ENCODE measurements at regions not wholly inside any gene's neighbourhood (a gene's known extent, or its start where the extent isn't known, plus 50 kb on each side); places are given as distances from the start of the nearest gene placed in this dataset.

DNA sequence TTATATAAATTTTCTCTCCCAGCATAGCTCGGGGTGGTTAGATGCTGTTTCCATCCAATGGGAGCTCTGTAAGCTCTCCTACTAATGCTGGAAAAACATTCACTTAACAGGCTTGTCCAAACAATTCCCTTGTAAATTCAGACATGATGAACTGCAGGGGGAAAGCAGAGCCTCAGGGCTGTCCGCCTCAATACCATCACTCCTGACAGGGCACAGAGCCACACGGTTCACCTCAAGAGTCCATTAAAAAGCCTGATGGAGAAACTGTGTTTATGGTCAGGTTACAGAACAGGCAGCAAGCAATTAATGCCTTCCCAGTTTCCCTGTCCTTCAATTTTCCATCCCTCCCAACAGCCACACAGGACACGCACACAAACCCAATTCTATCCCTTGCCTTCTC is 171.0 kb downstream of the BRINP2 start:
- TF ChIP-seq, protein P1, sequence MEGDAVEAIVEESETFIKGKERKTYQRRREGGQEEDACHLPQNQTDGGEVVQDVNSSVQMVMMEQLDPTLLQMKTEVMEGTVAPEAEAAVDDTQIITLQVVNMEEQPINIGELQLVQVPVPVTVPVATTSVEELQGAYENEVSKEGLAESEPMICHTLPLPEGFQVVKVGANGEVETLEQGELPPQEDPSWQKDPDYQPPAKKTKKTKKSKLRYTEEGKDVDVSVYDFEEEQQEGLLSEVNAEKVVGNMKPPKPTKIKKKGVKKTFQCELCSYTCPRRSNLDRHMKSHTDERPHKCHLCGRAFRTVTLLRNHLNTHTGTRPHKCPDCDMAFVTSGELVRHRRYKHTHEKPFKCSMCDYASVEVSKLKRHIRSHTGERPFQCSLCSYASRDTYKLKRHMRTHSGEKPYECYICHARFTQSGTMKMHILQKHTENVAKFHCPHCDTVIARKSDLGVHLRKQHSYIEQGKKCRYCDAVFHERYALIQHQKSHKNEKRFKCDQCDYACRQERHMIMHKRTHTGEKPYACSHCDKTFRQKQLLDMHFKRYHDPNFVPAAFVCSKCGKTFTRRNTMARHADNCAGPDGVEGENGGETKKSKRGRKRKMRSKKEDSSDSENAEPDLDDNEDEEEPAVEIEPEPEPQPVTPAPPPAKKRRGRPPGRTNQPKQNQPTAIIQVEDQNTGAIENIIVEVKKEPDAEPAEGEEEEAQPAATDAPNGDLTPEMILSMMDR (conservative IDR thresholded peaks at IDR 0.05; ENCODE audit: low read depth, low read length), result no peak
- no peak for TF ChIP-seq EZH2phosphoT487 (IDR thresholded peaks at IDR 0.05; ENCODE audit: borderline replicate concordance, low read length)

All from PC-3 (cell line).